Lower leg skin (tissue), 3 donors: ENCODE measurements at regions not wholly inside any gene's neighbourhood (a gene's known extent, or its start where the extent isn't known, plus 50 kb on each side); places are given as distances from the start of the nearest gene placed in this dataset.

Experiments
- POLR2A ChIP-seq, 2 donors: fragments of 450-650 bp; IDR thresholded peaks; one replicate each; pipeline ENCODE4 v1.6.1; 2016 to 2017; ENCODE audit warnings: antibody characterized with exemption in 2 of 2, mild to moderate bottlenecking in 1 of 2, moderate library complexity in 1 of 2
- TF ChIP-seq, protein P1 (sequence below), 3 donors: fragments of 450-650 bp; IDR thresholded peaks; one replicate each; pipeline ENCODE4 v1.5.1; 2016; ENCODE audit warnings: antibody characterized with exemption in 3 of 3, mild to moderate bottlenecking in 3 of 3, moderate library complexity in 2 of 3

DNA sequence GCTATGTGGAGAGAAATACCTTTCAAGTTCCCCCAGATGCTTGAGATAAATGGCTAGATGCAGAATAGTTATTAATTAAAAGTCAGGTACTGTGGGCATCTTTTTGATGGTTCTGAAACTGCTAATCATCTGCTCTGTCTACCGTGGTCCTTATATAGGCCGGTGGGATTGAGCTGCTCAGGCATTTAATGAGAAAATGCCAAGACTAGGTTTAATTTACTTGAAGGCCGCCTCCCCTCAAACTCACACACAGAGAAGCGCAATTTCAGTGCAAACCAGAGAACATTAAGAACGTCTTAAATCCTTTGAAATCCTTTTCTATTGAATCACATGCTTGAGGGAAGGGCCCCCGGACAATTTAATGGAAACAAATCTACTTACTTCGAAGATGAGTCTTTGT is 136.4 kb upstream of the CRBN start:
- TF ChIP-seq, protein P1, sequence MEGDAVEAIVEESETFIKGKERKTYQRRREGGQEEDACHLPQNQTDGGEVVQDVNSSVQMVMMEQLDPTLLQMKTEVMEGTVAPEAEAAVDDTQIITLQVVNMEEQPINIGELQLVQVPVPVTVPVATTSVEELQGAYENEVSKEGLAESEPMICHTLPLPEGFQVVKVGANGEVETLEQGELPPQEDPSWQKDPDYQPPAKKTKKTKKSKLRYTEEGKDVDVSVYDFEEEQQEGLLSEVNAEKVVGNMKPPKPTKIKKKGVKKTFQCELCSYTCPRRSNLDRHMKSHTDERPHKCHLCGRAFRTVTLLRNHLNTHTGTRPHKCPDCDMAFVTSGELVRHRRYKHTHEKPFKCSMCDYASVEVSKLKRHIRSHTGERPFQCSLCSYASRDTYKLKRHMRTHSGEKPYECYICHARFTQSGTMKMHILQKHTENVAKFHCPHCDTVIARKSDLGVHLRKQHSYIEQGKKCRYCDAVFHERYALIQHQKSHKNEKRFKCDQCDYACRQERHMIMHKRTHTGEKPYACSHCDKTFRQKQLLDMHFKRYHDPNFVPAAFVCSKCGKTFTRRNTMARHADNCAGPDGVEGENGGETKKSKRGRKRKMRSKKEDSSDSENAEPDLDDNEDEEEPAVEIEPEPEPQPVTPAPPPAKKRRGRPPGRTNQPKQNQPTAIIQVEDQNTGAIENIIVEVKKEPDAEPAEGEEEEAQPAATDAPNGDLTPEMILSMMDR (IDR thresholded peaks at IDR 0.05) = no peak
- TF ChIP-seq POLR2A (IDR thresholded peaks at IDR 0.05) = no peak
